ENCODE measurements at regions not wholly inside any gene's neighbourhood (a gene's known extent, or its start where the extent isn't known, plus 50 kb on each side); places are given as distances from the start of the nearest gene placed in this dataset.
A peak's percentile ranks its signal among the peaks of the same experiment; 100 is the strongest.

- DNase-seq = no peak
These were observed 86.2 kb downstream of the TSPAN8 start for GRCh38 chr12:71071536-71072097.

DNA sequence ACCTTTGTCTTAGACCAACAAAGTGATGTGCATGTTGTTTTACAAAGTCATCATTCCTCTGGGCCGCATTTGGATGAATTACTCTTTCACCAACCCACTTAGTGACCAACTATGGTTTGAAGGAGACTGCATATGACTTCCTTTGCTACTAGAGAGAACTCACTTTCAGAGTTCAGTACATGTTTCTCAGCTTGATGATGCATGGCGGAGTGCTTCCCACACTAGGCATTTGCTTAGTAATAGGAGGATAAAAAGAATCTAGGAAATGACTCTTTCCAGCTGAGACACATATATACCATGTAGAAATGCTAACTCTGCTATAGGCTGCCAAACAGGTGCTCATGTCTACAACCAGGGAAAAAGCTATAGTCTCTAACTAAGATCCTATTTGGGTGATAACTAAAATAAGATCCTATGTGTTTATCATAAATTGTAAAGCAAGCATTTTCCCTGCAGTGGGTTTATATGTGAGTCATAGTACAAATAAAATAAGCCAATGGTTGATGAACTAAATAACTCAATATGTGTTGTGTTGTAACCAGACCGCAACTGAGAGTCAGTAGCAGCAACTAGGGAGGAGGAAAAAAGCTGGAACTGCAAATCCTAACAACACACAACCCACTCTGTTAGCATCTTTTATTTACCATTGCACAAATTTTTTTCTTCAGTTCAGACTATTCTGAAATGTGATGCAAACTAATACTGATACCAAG is 87.2 kb downstream of the TSPAN8 start:
- no peak for DNase-seq

- no peak for DNase-seq
These were observed 88.5 kb downstream of the TSPAN8 start for GRCh38 chr12:71069311-71069710.

DNA sequence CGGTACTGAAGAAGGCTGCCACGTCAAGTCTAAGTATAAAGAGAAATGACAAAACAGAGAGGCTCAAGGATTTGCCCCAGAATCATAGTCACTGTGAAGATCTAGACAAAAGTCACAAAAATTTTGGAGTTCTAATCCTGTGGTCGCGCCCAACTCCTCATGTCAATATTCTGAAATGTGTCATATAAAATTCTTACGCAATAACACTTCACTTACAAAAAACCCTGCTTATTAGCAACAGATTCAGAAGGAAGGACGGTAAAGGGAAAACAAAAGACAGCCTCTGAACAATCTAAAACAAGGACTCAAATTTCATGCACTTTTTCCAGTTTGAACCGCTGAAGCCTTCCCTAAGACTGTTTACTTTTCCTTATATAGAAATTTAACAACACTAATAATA is 94.7 kb downstream of the TSPAN8 start:
- no peak for DNase-seq

GRCh38 chr12:71061451-71061850 is 96.3 kb downstream of the TSPAN8 start:
- DNase-seq = no peak

DNA sequence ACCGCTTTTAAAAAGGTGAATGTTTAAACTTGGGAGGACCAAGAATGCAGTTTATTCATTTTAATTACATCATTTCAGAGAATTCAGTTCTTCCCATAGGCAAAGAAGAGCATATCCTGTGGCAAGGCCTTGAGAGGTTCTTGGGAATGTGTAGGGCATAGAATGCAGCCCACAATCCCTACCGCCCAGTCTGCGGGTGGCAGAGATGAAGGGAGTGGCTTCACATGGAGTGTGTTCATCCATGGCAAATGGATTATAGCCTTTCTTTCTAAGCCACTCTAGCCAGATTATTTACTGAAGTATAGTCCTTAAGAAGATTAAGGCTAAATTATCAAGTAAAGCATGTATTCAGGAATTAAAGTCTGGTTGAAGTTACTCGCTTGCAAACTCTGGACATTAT is 97.4 kb downstream of the TSPAN8 start:
- DNase-seq = no peak

DNA sequence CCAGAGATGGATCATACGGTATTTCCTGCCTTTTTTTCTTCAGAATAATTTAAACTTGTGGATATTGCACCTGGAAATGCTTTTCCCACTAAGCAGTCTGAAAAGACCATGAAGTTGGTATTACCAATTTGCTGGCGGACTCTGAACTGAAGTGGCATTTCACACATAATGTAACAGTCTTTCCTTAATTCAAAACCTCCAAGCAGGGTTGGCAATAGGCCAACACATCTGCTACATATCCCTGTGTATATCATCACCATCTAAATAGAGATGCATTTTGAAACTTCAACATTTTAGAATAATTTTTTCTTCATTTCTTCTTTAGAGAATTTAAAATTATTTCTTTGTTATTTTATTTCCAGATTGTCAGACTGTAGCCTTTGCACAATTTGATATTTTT is 100.5 kb downstream of the TSPAN8 start:
- DNase-seq = no peak

- no peak for DNase-seq
These were observed 103.2 kb downstream of the TSPAN8 start for GRCh38 chr12:71054551-71054950.

- no peak for DNase-seq
These were observed 111.6 kb downstream of the TSPAN8 start for GRCh38 chr12:71046215-71046614.

DNA sequence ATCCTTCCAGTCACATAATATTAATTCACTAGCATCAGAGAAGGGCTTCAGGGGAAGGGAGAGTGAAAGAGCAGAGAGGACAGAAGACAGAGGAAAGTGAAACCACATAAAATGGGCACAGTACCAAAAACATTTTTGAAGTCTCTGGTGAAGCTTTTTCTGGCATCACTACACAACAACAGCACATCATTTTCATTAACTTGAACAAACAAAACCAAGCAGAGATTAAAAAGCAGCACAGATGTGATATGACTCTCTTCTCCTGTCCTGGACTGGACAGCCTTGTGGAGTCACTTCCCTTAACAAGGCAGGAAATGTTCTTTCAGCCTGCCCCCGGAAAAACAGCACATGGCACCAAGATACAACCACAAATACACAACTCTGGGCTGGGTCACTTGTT is 112.0 kb downstream of the TSPAN8 start:
- no peak for DNase-seq

DNA sequence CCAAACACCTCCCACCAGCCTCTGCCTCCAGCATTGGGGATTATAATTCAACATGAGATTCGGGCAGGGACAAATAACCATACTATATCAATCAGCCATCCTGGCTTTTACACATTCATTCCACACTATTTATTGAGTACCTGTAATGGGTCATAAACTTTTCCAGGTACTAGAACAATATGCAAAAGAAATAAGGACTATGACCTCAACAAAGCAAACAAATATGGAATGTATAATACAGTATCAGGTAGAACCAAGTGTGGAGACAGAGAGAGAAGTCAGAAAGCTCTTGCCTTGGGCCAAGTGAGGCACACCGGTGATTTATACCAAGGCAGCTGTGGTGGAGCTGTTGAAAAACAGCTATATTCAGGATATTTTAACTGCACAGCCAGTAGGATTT is 116.3 kb downstream of the TSPAN8 start:
- no peak for DNase-seq

DNA sequence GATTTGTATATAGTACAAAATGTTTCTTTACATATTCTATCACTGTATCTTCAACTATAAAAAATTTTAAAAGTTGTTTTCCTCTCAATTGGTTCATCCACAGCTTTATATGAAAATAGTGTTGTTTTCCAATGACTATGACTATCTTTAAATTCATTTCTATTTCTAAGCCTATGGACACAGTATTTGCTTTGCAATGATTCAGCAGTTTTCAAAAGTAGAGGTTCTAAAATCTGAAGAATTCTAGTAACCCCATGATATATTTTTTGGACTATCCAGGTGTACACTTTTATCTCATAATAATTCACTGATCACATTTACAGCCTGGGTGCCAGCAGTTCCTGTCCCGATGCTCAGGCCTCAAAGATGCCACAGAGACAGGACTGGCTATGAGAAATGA is 118.4 kb upstream of the PTPRR start:
- no peak for DNase-seq

DNA sequence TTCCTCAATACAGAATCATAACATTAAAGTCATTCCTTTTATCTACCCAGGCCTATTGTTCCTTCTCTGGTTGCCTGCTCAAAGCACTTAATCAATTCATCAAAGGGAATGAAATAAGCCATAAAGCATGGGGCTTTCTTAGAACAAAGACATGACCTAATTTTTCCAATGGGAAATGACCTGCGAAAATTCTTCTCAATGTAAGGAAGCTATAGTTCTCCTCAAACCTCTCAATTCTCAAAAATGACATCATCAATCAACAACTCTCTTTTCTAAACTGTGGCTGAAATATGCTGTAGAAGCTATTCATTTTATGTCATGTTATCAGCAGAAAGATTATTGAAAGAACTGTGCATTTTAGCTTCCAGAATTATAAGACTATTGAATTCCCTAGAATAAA is 116.0 kb upstream of the PTPRR start:
- no peak for DNase-seq

DNA sequence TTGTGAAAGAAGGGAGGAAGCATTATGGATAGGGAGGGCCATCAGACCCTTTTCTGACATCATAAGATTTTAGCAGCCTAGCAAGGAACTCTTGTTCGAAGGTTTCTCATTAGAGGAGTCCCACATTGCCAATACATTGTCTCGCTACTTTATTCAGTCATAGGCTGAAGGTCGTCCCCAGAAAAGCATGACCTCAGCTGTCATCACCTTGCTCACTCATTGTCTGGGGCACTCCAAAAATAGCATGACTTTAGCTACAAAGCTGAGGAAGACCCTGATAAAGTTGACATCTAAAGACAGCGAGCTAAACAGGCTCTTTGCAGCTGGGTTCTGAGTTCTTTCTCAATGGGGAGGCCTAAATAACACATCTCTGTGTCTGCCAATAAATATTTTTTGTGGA is 112.4 kb upstream of the PTPRR start:
- DNase-seq = no peak

DNA sequence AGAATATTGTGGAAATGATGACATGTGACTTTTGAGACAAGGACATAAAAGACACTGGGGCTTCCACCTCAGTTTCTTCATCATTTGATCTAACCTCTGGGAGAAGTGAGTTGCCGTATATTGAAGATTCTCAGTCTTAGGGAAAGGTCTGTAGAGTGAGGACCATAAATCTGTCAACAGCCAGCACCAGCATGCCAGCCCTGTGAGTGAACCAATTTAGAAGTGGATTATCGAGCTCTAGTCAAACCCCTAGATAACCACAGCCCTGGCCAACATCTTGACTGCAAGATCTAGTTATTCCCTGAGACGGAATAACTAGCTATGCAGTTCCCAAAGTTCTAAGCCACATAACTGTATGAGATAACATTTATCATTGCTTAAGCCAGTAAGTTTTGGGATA is 108.8 kb upstream of the PTPRR start:
- DNase-seq = no peak

GRCh38 chr12:71027856-71028255 is 107.3 kb upstream of the PTPRR start:
- DNase-seq = no peak

- DNase-seq = no peak
These were observed 104.3 kb upstream of the PTPRR start for GRCh38 chr12:71024827-71025226.

DNA sequence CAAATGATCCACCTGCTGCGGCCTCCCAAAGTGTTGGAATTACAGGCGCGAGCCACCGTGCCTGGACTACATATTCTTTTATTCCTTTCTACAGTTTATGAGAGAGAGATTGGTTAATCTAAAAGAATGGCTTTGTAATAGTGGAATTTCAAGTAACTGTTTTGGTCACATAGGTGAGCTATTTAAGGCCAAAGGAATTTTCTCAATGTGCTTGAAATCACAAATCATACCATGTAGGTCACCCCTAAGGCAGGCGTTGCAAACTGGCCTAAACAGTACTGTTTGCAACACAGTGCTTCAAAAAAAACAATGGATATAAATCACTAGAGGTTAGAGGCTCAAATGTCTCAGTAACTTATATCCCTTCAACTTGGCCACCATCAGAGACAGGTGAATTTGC is 103.7 kb upstream of the PTPRR start:
- no peak for DNase-seq

GRCh38 chr12:71021491-71021890 is 101.0 kb upstream of the PTPRR start:
- DNase-seq = no peak

GRCh38 chr12:71019282-71019831 is 98.8 kb upstream of the PTPRR start:
- DNase-seq = no peak

DNA sequence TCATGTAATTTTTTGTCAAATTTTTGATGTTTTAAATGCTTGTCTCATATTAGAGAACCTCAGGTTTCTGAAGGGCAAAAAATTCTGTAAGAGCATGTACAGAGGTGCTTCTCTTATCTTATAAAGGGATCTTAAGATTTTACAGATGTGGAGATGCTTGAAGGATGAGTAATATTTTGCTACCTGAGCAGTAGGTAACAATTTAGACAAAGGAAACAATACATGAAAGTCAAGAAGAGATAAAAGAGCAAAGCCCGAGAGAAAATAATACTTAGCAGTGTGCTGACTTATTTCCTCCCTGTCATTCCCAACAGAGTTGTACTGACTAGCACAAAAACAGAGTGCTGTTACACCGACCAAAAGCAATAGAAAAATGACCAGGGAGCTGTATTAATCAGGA is 98.1 kb upstream of the PTPRR start:
- no peak for DNase-seq

DNA sequence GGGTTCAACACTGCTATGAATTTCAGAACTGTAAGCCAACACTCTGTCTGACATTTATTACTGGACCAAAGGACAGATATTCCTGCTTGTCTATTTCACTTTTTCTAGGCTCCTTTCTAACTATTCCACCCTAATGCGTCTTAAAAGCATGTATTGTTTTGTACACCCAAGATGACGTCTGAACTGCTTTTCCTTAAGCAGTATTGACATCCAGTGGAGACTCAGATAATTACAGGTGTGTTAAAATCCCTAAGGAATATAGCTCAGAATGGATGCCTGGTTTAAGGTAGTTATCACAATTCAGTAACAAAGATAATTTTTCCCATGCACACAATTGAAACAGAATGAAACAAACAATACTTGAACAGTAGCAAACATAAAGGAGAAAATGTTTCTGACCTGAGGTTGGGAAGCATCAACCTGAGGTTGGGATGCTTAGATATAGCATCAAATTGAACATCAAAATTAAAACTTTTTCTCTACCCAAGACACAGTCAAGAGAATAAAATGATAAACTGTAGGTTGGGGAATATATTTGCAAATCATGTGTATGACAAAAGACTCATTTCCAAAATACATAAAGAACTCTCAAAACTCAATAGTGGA is 93.7 kb upstream of the PTPRR start:
- peak; percentile 3 for DNase-seq

GRCh38 chr12:71011261-71011660 is 90.7 kb upstream of the PTPRR start:
- DNase-seq = no peak

DNA sequence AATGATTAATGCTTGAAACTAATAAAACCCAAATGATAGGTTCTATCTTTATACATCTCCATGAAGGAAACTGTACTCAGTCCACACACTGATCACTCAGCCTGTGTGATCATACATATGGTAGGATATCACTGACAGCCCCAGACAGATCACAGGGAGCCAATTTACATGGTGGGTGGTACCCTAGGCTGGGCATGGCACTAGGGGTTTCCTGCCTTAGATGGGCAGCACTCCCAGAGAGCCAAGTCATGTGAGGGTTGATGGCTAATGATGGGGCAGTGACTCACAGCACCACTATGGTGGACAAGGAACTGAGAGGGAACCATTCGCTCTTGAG is 89.6 kb upstream of the PTPRR start:
- no peak for DNase-seq

All from NCI-H2227 treated with DMSO at 0.1 percent for 48 hours (cell line).